Naive thymus-derived CD8-positive, alpha-beta T cell (primary cell): ENCODE measurements at regions not wholly inside any gene's neighbourhood (a gene's known extent, or its start where the extent isn't known, plus 50 kb on each side); places are given as distances from the start of the nearest gene placed in this dataset.
"Not testable (repeated sequence)": the region's sequence is repeated elsewhere in the genome, so short reads cannot be mapped to it uniquely, and the experiment has no call there.

Source experiments
- ATAC-seq, 2 donors: fragments of 150-1000 bp; cut with Tn5 transposase in 1 of 2; sonication (Bioruptor Pico), chemical (Tn5 transposase) in 1 of 2; 1 replicate in 1 of 2; 2 replicates in 1 of 2; pipeline ENCODE4 v1.10.0; 2021; ENCODE audit warnings: mild to moderate bottlenecking in 2 of 2, moderate library complexity in 2 of 2
- POLR2A ChIA-PET: fragments of 350-600 bp; sonication (Branson Sonifier 250); formaldehyde crosslinking; loops from one replicate; lab custom pipeline; 2021; ENCODE audit warnings: antibody characterized with exemption; lab: Charles Lee
- DNase-seq, 10 donors: peaks; one replicate each; pipeline versions ENCODE4 v3.0.0 to v3.0.0-alpha.2; 2020 to 2022
- H3K27ac Mint-ChIP-seq, 10 donors: one replicate each; pipeline ENCODE4 v1.8.0; 2020 to 2022; ENCODE audit warnings: mild to moderate bottlenecking in 10 of 10, mixed read lengths in 10 of 10, moderate library complexity in 4 of 10, inconsistent platforms in 1 of 10
- H3K27me3 Mint-ChIP-seq, 5 donors: one replicate each; pipeline ENCODE4 v1.8.0; 2021 to 2022; ENCODE audit warnings: mixed read lengths in 5 of 5
- H3K36me3 Mint-ChIP-seq, 3 donors: one replicate each; pipeline ENCODE4 v1.8.0; 2020 to 2022; ENCODE audit warnings: mixed read lengths in 3 of 3, mild to moderate bottlenecking in 2 of 3, inconsistent platforms in 1 of 3
- H3K4me1 Mint-ChIP-seq, 4 donors: one replicate each; pipeline ENCODE4 v1.8.0; 2021 to 2022; ENCODE audit warnings: mixed read lengths in 4 of 4
- H3K4me3 Mint-ChIP-seq, 10 donors: one replicate each; pipeline ENCODE4 v1.8.0; 2020 to 2022; ENCODE audit warnings: mild to moderate bottlenecking in 10 of 10, mixed read lengths in 10 of 10, moderate library complexity in 6 of 10, inconsistent platforms in 1 of 10
- H3K9me3 Mint-ChIP-seq, 9 donors: one replicate each; pipeline ENCODE4 v1.8.0; 2020 to 2022; ENCODE audit warnings: mixed read lengths in 9 of 9, mild to moderate bottlenecking in 3 of 9, inconsistent platforms in 1 of 9, moderate library complexity in 1 of 9

DNA sequence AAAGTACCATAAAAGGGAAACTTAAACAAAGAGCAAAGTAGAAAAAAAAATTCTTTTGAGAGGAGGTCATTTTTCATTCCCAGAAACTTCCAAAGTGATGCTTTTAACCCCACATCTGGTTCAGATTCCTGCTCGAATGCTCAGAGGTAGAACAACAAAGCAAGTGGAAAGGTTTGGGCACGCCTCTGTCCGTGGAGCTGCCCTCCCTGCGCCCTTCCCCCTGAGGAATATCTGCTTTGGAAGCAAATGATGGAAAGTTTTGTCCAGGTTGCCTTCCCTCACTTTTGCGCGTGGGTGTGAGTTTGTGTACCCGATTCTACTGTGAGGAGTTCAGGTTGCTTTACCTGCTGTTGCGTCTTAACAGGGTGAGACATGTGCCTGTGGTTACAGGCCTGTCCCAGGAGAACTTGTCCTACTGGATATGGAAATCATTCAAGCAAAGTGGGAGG lies 110.2 kb downstream of the KLF5 start:
- ATAC-seq (no peak), DNase-seq (no peak)
- Mint-ChIP-seq H3K4me3 (no peak overlapping the region), H3K36me3 (no peaks in the 10 kb centered on the region), H3K27me3 (peaks cover 0 to 7% (median 0%) of the 10 kb centered on the region in 5 donors), H3K9me3 (no peaks in the 10 kb centered on the region), H3K4me1 (no peaks in the 10 kb centered on the region), H3K27ac (peak overlapping the region in 1 of 10 donors; percentile 12)
- POLR2A ChIA-PET = no interaction called here

DNA sequence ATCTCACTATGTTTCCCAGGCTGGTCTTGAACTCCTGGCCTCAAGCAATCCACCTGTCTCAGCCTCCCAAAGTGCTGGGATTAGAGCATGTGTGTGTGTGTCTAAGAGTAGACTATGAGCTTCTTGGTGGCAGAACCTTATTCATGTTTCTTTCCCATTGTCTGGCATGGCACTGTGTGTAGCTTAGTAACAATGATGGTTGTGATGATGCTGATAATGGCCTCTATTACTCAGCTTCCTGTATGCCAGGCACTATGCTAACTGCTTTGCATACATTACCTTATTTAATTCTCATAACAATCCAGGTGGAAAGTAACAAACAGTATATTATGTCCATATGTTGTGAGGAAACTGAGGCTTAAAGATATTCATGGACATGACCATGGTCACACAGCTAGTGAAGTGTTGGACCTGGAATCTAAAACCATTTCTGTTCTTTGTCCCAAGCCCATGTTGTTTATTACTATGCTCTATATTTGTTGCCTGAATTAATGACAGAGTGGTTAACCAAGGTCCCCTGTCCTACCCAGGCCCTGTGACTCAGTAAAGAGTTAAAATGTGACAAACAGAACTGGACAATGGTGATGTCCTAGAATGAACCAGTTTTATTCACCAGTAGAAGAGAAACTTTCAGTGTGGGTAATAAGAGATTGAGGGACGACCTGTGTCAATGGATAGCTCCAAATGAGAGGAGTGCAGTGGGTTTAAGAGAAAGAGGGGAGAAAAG lies 109.6 kb downstream of the KLF5 start:
- no peak for DNase-seq
- POLR2A ChIA-PET = no interaction called here
- peak overlapping the region in 1 of 10 donors; percentile 12 for H3K27ac Mint-ChIP-seq
- peaks cover 0 to 7% (median 0%) of the 10 kb centered on the region in 5 donors for H3K27me3 Mint-ChIP-seq
- peak in 1 of 2 donors; percentile 30 for ATAC-seq
- H3K9me3 Mint-ChIP-seq = no peaks in the 10 kb centered on the region
- H3K4me3 Mint-ChIP-seq = no peak overlapping the region
- no peaks in the 10 kb centered on the region for H3K4me1 Mint-ChIP-seq
- H3K36me3 Mint-ChIP-seq = no peaks in the 10 kb centered on the region

DNA sequence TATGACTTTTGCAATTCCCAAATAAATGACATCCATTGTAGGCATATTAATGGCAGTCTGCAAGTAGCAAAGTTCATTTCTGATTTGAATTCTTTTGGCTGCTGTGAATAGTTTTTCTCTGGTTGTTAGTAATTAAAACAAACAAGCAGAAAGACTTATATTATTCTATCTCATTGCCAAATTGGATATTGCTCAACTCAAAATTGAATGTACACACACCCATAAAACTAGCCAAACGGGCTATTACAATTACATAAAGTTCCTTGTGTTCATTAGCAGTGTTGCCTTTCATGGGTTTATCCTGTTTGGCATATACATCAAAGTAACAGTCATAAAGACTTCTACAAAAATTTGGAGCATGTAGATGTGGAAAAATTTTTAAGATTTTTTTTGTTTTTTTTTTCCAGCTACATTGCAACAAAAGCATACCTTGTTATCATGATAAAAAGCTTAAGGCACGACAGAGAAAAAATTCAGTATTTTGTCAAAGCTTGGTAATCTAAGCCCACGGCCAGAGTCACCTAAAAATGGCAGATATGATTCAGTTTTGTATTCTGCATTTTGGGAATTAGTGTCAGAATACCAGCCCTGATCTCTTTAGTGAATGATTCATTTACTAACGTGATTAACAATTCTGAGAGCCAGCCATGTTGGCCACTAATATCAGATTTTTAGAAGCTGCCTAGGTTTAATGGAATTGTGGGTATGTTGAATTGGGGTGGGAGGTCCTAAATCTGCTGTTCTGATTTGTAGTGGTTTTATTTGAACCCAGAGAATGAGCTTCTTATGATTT lies 108.4 kb downstream of the KLF5 start:
- H3K4me1 Mint-ChIP-seq = no peaks in the 10 kb centered on the region
- ATAC-seq (no peak), DNase-seq (no peak)
- H3K4me3 Mint-ChIP-seq = no peak overlapping the region
- peaks cover 0 to 7% (median 0%) of the 10 kb centered on the region in 5 donors for H3K27me3 Mint-ChIP-seq
- no peaks in the 10 kb centered on the region for H3K9me3 Mint-ChIP-seq
- no peaks in the 10 kb centered on the region for H3K36me3 Mint-ChIP-seq
- no peak overlapping the region for H3K27ac Mint-ChIP-seq
- POLR2A ChIA-PET = no interaction called here

DNA sequence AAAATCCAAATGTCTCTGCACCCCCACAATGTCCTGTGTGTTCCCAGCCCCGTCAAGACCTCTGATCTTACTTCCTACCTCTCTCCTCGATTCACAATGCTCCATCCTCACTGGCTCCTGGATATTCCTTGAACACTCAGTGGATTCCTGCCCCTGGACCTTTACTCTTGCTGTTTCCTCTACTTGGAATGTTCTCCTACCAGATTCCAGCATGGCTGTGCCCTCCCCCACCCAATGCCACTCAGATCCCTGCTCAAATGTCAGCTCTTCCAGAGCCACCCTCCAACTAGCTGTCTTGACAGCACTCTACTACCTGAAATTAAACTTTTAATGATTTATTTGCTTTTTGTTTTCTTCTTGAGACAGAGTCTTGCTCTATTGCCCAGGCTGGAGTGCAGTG lies 107.4 kb downstream of the KLF5 start:
- H3K4me3 Mint-ChIP-seq = no peak overlapping the region
- no peak for DNase-seq
- H3K4me1 Mint-ChIP-seq = no peaks in the 10 kb centered on the region
- ATAC-seq = no peak
- no peak overlapping the region for H3K27ac Mint-ChIP-seq
- POLR2A ChIA-PET = no interaction called here
- H3K9me3 Mint-ChIP-seq = peaks cover 0 to 1% (median 0%) of the 10 kb centered on the region in 9 donors
- no peaks in the 10 kb centered on the region for H3K36me3 Mint-ChIP-seq
- peaks cover 0 to 7% (median 0%) of the 10 kb centered on the region in 5 donors for H3K27me3 Mint-ChIP-seq

DNA sequence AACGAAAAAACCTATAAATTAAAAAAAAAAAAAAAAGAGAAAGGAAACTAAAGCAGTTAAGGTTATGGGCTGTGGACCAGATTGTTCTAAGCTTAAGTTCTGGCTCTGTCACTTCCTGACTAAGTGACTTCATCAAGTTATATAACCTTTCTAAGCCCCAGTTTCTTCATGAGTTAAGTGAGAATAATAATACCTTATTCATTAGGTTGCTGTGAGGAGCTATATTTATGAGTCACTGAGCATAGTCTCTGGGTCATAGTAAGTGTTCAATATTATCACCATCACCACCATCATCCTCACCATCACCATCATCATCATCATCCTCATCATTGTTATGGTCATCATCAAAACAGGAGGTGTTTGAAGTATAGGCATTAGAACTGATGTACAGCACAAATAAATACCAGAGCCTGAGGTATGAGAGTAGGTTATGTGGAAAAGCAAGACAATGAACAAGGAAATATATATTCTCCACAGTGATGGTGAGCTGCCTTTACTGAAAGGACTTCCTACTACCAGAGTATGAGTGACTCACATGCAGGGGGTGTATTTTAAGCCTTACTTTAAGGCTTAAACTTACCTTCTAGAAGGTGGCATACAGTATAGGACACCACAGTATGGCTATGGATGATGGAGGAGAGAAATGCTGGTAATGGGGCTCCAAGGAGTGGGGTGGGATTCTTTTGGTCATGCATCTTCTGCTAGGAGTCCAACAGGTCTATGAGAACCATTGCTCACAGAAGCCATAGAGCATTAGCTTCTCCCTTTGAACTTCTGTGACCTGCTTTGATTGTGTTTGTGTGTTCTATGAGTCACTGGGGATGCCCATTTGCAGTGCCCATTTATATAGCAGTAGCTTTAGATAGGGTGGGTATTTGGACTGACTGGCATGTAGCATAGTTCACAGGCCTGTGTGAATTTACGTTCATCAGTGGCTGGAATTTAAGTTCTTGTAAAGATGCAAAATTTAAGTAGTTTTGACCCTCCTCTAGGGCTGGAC lies 104.4 kb downstream of the KLF5 start:
- ATAC-seq (no peak), DNase-seq (no peak)
- Mint-ChIP-seq H3K9me3 (peaks cover 0 to 14% (median 3%) of the 10 kb centered on the region in 9 donors), H3K4me3 (no peak overlapping the region), H3K27me3 (peaks cover 0 to 7% (median 0%) of the 10 kb centered on the region in 5 donors), H3K36me3 (no peaks in the 10 kb centered on the region), H3K4me1 (no peaks in the 10 kb centered on the region), H3K27ac (peak overlapping the region in 1 of 10 donors; percentile 45)
- POLR2A ChIA-PET = no interaction called here

DNA sequence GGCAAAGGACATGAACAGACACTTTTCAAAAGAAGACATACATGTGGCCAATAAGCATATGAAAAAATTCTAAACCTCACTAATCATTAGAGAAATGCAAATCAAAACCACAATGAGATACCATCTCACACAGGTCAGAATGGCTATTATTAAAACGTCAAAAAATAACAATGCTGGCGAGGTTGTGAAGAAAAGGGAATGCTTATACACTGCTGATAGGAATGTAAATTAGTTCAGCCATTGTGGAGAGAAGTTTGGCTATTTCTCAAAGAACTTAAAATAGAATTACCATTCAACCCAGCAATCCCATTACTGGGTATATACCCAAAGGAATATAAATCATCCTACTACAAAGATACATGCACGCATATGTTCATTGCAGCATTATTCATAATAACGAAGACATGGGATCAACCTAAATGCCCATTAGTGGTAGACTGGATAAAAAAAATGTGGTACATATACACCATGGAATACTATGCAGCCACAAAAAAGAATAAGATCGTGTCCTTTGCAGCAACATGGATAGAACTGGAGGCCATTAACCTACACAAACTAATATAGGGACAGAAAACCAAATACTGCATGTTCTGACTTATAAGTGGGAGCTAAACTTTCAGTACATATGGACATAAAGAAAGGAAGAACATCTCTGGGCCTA lies 101.7 kb downstream of the KLF5 start:
- POLR2A ChIA-PET, H3K27ac Mint-ChIP-seq, DNase-seq, ATAC-seq, H3K4me1 Mint-ChIP-seq, H3K36me3 Mint-ChIP-seq, H3K4me3 Mint-ChIP-seq, H3K27me3 Mint-ChIP-seq: not testable (repeated sequence)
- peaks cover 0 to 14% (median 3%) of the 10 kb centered on the region in 9 donors for H3K9me3 Mint-ChIP-seq

GRCh38 chr13:73158851-73159250 lies 100.0 kb downstream of the KLF5 start:
- DNase-seq = no peak
- H3K4me1 Mint-ChIP-seq = no peaks in the 10 kb centered on the region
- H3K36me3 Mint-ChIP-seq = no peaks in the 10 kb centered on the region
- ATAC-seq = no peak
- H3K27ac Mint-ChIP-seq = no peak overlapping the region
- peaks cover 0 to 14% (median 3%) of the 10 kb centered on the region in 9 donors for H3K9me3 Mint-ChIP-seq
- no peaks in the 10 kb centered on the region for H3K27me3 Mint-ChIP-seq
- H3K4me3 Mint-ChIP-seq = no peak overlapping the region
- POLR2A ChIA-PET = no interaction called here

- POLR2A ChIA-PET = no interaction called here
- Mint-ChIP-seq H3K36me3 (no peaks in the 10 kb centered on the region), H3K27ac (no peak overlapping the region), H3K4me3 (no peak overlapping the region), H3K27me3 (no peaks in the 10 kb centered on the region), H3K9me3 (peaks cover 0 to 14% (median 3%) of the 10 kb centered on the region in 9 donors), H3K4me1 (no peaks in the 10 kb centered on the region)
- no peak for ATAC-seq
- DNase-seq = no peak
These were observed 98.2 kb downstream of the KLF5 start for GRCh38 chr13:73157031-73157430.

DNA sequence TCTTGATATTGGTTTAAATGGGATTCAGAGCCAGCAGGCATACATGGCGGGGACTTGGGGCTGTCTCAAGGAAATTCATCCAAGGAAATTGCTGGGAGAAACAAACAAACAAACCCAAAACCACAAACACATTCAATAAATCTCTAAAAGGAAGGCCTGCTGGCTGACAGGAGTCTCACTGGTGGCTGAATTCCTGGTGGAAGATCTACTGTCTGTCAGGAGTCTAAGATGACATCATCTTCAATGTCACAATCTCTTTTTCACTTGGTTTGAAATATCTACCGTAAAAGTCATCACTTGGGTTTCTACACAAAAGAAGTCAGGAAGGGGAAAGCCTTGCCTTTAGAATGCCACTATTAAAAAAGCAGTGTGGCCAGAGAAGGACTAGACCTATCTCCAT lies 87.9 kb downstream of the KLF5 start:
- Mint-ChIP-seq H3K27me3 (peaks cover 0 to 10% (median 1%) of the 10 kb centered on the region in 5 donors), H3K9me3 (peaks cover 0 to 2% (median 0%) of the 10 kb centered on the region in 9 donors), H3K4me1 (no peaks in the 10 kb centered on the region), H3K4me3 (no peak overlapping the region), H3K36me3 (no peaks in the 10 kb centered on the region), H3K27ac (no peak overlapping the region)
- DNase-seq (no peak), ATAC-seq (no peak)
- POLR2A ChIA-PET = no interaction called here

- Mint-ChIP-seq H3K9me3 (peaks cover 0 to 2% (median 0%) of the 10 kb centered on the region in 9 donors), H3K4me1 (no peaks in the 10 kb centered on the region), H3K36me3 (no peaks in the 10 kb centered on the region), H3K4me3 (no peak overlapping the region), H3K27ac (no peak overlapping the region), H3K27me3 (peaks cover 0 to 10% (median 1%) of the 10 kb centered on the region in 5 donors)
- POLR2A ChIA-PET = no interaction called here
- DNase-seq (no peak), ATAC-seq (no peak)
These were observed 83.3 kb downstream of the KLF5 start for GRCh38 chr13:73142071-73142470.

DNA sequence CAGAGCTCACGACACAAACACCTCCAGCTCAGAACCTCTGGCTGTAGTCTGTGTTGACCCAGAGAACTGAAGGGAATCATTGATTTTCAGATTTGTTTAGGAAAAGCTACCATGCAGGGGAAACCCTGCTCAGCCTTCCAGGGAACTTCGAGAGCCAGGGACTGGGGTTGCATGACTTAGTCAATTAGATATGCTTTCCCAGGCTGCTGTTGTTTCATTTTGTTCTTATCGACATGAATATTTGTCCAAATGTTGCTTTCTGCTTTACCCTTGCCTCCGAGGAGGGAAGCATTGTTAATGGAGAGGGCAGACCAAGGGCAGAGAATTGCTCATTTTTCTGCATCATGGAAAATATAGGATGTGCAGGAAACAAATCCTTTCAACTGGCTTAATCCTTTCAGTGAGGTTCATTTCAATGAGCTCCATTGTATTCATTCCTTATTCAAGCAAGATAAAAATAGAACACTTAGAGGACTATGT lies 82.5 kb downstream of the KLF5 start:
- ATAC-seq (no peak), DNase-seq (no peak)
- H3K4me1 Mint-ChIP-seq = no peaks in the 10 kb centered on the region

GRCh38 chr13:73140801-73141200 lies 82.0 kb downstream of the KLF5 start:
- H3K9me3 Mint-ChIP-seq = no peaks in the 10 kb centered on the region

More for the DNA sequence above, 82.5 kb downstream of the KLF5 start:
- Mint-ChIP-seq H3K27ac (no peak overlapping the region), H3K9me3 (no peaks in the 10 kb centered on the region), H3K27me3 (peaks cover 0 to 10% (median 1%) of the 10 kb centered on the region in 5 donors), H3K36me3 (no peaks in the 10 kb centered on the region), H3K4me3 (no peak overlapping the region)
- POLR2A ChIA-PET = no interaction called here

More at GRCh38 chr13:73140801-73141200, 82.0 kb downstream of the KLF5 start:
- POLR2A ChIA-PET = no interaction called here
- no peak for DNase-seq
- Mint-ChIP-seq H3K27ac (no peak overlapping the region), H3K4me3 (no peak overlapping the region), H3K27me3 (peaks cover 0 to 10% (median 1%) of the 10 kb centered on the region in 5 donors), H3K4me1 (no peaks in the 10 kb centered on the region), H3K36me3 (no peaks in the 10 kb centered on the region)
- no peak for ATAC-seq
